Mucosa of rectum (tissue), 2 donors: ENCODE measurements at regions not wholly inside any gene's neighbourhood (a gene's known extent, or its start where the extent isn't known, plus 50 kb on each side); places are given as distances from the start of the nearest gene placed in this dataset.

Experiments
- H3K27ac ChIP-seq, 2 donors: one replicate each; pipeline ENCODE4 v1.7.0; 2013; ENCODE audit warnings: inconsistent platforms in 2 of 2, low read depth in 2 of 2, low read length in 2 of 2
- H3K27me3 ChIP-seq, 2 donors: one replicate each; pipeline ENCODE4 v1.7.0; 2013; ENCODE audit warnings: low read length in 2 of 2; ENCODE audit not compliant: control insufficient read depth in 2 of 2, insufficient read depth in 2 of 2
- H3K36me3 ChIP-seq, 2 donors: one replicate each; pipeline ENCODE4 v1.7.0; 2013; ENCODE audit warnings: low read length in 2 of 2; ENCODE audit not compliant: control insufficient read depth in 2 of 2, insufficient read depth in 2 of 2
- H3K4me1 ChIP-seq, 2 donors: one replicate each; pipeline ENCODE4 v1.7.0; 2013; ENCODE audit warnings: low read length in 2 of 2, mild to moderate bottlenecking in 1 of 2; ENCODE audit not compliant: control insufficient read depth in 2 of 2, insufficient read depth in 2 of 2
- H3K4me3 ChIP-seq, 2 donors: one replicate each; pipeline ENCODE4 v1.7.0; 2013; ENCODE audit warnings: low read length in 2 of 2
- H3K9ac ChIP-seq, 2 donors: one replicate each; pipeline ENCODE4 v1.7.0; 2013; ENCODE audit warnings: low read length in 2 of 2, low read depth in 1 of 2, mild to moderate bottlenecking in 1 of 2
- H3K9me3 ChIP-seq, 2 donors: one replicate each; pipeline ENCODE4 v1.7.0; 2013; ENCODE audit warnings: low read length in 2 of 2; ENCODE audit not compliant: control insufficient read depth in 2 of 2
- donor health status: healthy.
- donor health status: Normal muscosa, but diverticular disease.

- Histone ChIP-seq H3K9ac (no peak overlapping the region), H3K27me3 (no peaks in the 10 kb centered on the region), H3K36me3 (no peaks in the 10 kb centered on the region), H3K4me1 (no peaks in the 10 kb centered on the region), H3K27ac (no peak overlapping the region), H3K9me3 (no peaks in the 10 kb centered on the region), H3K4me3 (no peak overlapping the region)
Measured at GRCh38 chr13:72397265-72397664, 330.2 kb downstream of the MZT1 start.

DNA sequence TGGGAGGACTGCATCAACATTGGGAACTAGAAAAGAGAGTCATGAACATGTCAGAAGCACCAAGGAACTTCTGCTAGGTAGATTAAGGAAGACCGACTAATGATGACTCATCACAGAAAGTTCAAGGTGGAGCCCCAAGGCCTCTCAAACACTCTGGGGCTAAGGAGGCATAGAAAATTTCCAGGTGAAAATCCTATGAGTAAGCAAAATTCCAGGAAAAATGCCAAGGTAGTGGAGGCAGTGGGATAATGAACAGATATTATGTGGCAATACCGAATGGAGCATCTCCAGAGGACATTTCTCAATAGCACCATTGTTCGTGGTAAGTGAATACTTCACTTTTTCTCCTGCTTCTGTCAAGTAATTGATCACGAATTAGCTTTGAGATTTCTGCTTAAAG is 336.5 kb downstream of the MZT1 start:
- no peak overlapping the region for H3K9ac ChIP-seq
- no peak overlapping the region for H3K4me3 ChIP-seq
- no peaks in the 10 kb centered on the region for H3K9me3 ChIP-seq
- H3K27me3 ChIP-seq: no peaks in the 10 kb centered on the region
- H3K36me3 ChIP-seq: no peaks in the 10 kb centered on the region
- no peaks in the 10 kb centered on the region for H3K4me1 ChIP-seq
- H3K27ac ChIP-seq: no peak overlapping the region

GRCh38 chr13:72386138-72386684 is 341.2 kb downstream of the MZT1 start:
- Histone ChIP-seq H3K9ac (no peak overlapping the region), H3K36me3 (no peaks in the 10 kb centered on the region), H3K27me3 (no peaks in the 10 kb centered on the region), H3K4me3 (no peak overlapping the region), H3K9me3 (no peaks in the 10 kb centered on the region), H3K4me1 (no peaks in the 10 kb centered on the region), H3K27ac (no peak overlapping the region)

- no peak overlapping the region for H3K27ac ChIP-seq
- H3K4me3 ChIP-seq: no peak overlapping the region
- H3K9me3 ChIP-seq: no peaks in the 10 kb centered on the region
- no peaks in the 10 kb centered on the region for H3K27me3 ChIP-seq
- no peak overlapping the region for H3K9ac ChIP-seq
- no peaks in the 10 kb centered on the region for H3K4me1 ChIP-seq
- H3K36me3 ChIP-seq: no peaks in the 10 kb centered on the region
Measured at GRCh38 chr13:72384879-72385278, 342.6 kb downstream of the MZT1 start.

DNA sequence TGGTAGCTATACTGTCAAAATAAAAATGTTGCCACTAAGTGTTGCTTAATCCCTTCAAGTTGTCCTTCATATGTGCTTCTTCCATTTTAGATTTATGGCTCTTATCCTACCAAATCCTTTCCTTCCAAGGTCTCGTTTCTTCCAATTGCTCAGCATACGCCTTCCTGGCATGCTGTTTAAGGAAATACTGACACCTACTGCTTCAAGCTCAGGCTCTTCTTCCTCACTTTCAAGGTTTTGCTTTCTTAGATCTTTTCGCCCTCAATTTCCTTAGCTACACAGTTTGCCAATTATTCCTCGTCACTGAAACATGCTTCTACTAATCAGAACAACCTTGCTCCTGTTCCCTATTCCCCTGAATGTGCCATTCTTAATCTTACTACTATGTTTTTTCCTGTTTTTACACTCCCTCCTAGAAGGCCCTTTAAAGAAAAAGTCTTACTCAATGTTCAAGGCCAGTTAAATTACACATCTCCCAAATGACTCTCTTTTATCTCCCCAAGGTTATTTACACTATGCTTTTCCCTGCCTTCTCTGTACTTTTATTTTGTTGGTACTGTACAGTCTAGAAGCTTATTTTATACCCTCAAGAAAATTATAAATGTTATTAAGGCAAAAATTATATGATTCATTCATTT is 343.1 kb downstream of the MZT1 start:
- Histone ChIP-seq H3K4me3 (no peak overlapping the region), H3K27me3 (no peaks in the 10 kb centered on the region), H3K9me3 (no peaks in the 10 kb centered on the region), H3K27ac (no peak overlapping the region), H3K9ac (no peak overlapping the region), H3K36me3 (no peaks in the 10 kb centered on the region), H3K4me1 (no peaks in the 10 kb centered on the region)

DNA sequence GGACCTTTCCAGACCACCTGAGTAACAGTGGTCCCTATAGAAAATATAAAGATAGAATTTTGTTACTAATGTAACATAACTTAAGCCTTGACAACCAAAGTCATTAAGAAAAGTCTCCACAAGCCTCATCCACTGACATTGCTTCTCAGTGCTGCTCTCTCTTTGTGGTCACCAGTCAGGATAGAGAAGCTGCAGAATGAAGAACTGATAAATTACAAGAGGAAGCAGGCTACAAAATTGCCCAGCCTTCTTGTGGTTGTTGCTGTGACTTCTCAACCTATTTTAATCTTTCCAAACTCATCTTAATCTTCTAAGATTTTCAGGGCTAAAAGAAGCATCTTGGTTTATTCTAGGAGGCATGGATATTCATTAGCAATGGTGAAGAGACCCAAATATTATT is 343.8 kb downstream of the MZT1 start:
- no peaks in the 10 kb centered on the region for H3K27me3 ChIP-seq
- H3K36me3 ChIP-seq: no peaks in the 10 kb centered on the region
- H3K4me3 ChIP-seq: no peak overlapping the region
- no peak overlapping the region for H3K9ac ChIP-seq
- H3K4me1 ChIP-seq: no peaks in the 10 kb centered on the region
- no peak overlapping the region for H3K27ac ChIP-seq
- H3K9me3 ChIP-seq: no peaks in the 10 kb centered on the region

DNA sequence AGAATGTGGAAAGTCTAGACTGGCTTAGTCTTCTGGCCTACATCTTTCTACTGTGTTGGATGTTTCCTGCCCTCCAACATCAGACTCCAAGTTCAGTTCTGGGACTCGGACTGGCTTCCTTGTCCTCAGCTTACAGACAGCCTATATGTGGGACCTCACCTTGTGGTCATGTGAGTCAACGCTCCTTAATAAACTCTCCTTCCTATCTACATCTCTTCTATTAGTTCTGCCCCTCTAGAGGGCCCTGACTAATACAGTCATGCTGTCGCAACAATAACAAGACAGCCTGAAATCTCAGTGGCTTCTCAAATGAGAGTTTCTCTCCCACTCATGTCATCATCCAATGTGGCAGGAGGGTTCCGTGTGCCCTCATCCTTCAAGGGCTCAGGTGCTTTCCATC is 347.8 kb downstream of the MZT1 start:
- no peak overlapping the region for H3K27ac ChIP-seq
- no peaks in the 10 kb centered on the region for H3K36me3 ChIP-seq
- no peak overlapping the region for H3K4me3 ChIP-seq
- no peaks in the 10 kb centered on the region for H3K9me3 ChIP-seq
- no peaks in the 10 kb centered on the region for H3K27me3 ChIP-seq
- no peaks in the 10 kb centered on the region for H3K4me1 ChIP-seq
- no peak overlapping the region for H3K9ac ChIP-seq

- H3K36me3 ChIP-seq: no peaks in the 10 kb centered on the region
- H3K9ac ChIP-seq: no peak overlapping the region
- no peaks in the 10 kb centered on the region for H3K27me3 ChIP-seq
- no peak overlapping the region for H3K4me3 ChIP-seq
- H3K9me3 ChIP-seq: no peaks in the 10 kb centered on the region
- no peak overlapping the region for H3K27ac ChIP-seq
- H3K4me1 ChIP-seq: no peaks in the 10 kb centered on the region
Measured at GRCh38 chr13:72368031-72368430, 359.4 kb downstream of the MZT1 start.

- no peak overlapping the region for H3K27ac ChIP-seq
- no peak overlapping the region for H3K4me3 ChIP-seq
- no peaks in the 10 kb centered on the region for H3K9me3 ChIP-seq
- H3K36me3 ChIP-seq: no peaks in the 10 kb centered on the region
- no peaks in the 10 kb centered on the region for H3K4me1 ChIP-seq
- no peak overlapping the region for H3K9ac ChIP-seq
- H3K27me3 ChIP-seq: no peaks in the 10 kb centered on the region
Measured at GRCh38 chr13:72346716-72347115, 380.7 kb downstream of the MZT1 start.

GRCh38 chr13:72342364-72342763 is 385.1 kb downstream of the MZT1 start:
- Histone ChIP-seq H3K9me3 (no peaks in the 10 kb centered on the region), H3K4me1 (no peaks in the 10 kb centered on the region), H3K27me3 (no peaks in the 10 kb centered on the region), H3K4me3 (no peak overlapping the region), H3K9ac (no peak overlapping the region), H3K27ac (no peak overlapping the region), H3K36me3 (no peaks in the 10 kb centered on the region)
